H1 (cell line): ENCODE measurements at regions not wholly inside any gene's neighbourhood (a gene's known extent, or its start where the extent isn't known, plus 50 kb on each side); places are given as distances from the start of the nearest gene placed in this dataset.

Experiments
- CTCF ChIA-PET: fragments of 300-600 bp; sonication (Branson Sonifier 250); formaldehyde crosslinking; loops from one replicate; lab custom pipeline; 2021; ENCODE audit not compliant: partially characterized antibody; lab: Charles Lee
- POLR2A ChIA-PET: fragments of 300-600 bp; sonication (Branson Sonifier 250); formaldehyde crosslinking; loops from one replicate; lab custom pipeline; 2021; ENCODE audit warnings: inconsistent platforms; ENCODE audit not compliant: partially characterized antibody; lab: Charles Lee
- DNase-seq, 2 experiments: peaks; one replicate each; pipeline versions ENCODE4 v3.0.0 to v3.0.0-alpha.2; 2010 to 2022; ENCODE audit warnings: low spot score in 2 of 2, low read depth in 1 of 2, mixed read lengths in 1 of 2
- FAIRE-seq: peaks from 2 replicates; lab custom pipeline; 2011; peaks lifted over from hg19 to GRCh38; lab: Jason Lieb, UNC
- H2AFZ ChIP-seq: 2 replicates; pipeline ENCODE4 v1.8.1; 2012; ENCODE audit warnings: low read length, inconsistent platforms
- H2AK5ac ChIP-seq: 2 replicates; pipeline ENCODE4 v1.6.1; 2013; ENCODE audit warnings: low read depth, low read length
- H2BK120ac ChIP-seq: replicated peaks from 2 replicates; pipeline ENCODE3; 2013; ENCODE audit warnings: low read depth, low read length, inconsistent platforms
- H2BK12ac ChIP-seq: 2 replicates; pipeline ENCODE4 v1.6.1; 2013; ENCODE audit warnings: low read depth, low read length
- H2BK15ac ChIP-seq: 2 replicates; pipeline ENCODE4 v1.6.1; 2013; ENCODE audit warnings: low read length
- H2BK20ac ChIP-seq: 2 replicates; pipeline ENCODE4 v1.6.1; 2013; ENCODE audit warnings: low read length
- H2BK5ac ChIP-seq: 2 replicates; pipeline ENCODE4 v1.6.1; 2013; ENCODE audit warnings: low read depth, low read length
- H3K14ac ChIP-seq: 2 replicates; pipeline ENCODE4 v1.6.1; 2013; ENCODE audit warnings: inconsistent platforms; ENCODE audit not compliant: insufficient read length
- H3K18ac ChIP-seq: 2 replicates; pipeline ENCODE4 v1.6.1; 2013; ENCODE audit warnings: low read length; ENCODE audit errors: extremely low read depth
- H3K23ac ChIP-seq: 2 replicates; pipeline ENCODE4 v1.6.1; 2013; ENCODE audit warnings: inconsistent platforms; ENCODE audit not compliant: insufficient read length
- H3K23me2 ChIP-seq: 2 replicates; pipeline ENCODE4 v1.6.1; 2013; ENCODE audit warnings: low read depth, low read length
- H3K27ac ChIP-seq: 2 replicates; pipeline ENCODE4 v1.6.1; 2011; ENCODE audit warnings: low read depth, low read length, inconsistent platforms
- H3K27me3 ChIP-seq, 4 experiments: replicated peaks in 1 of 4; 1 replicate in 1 of 4; 2 replicates in 3 of 4; pipeline versions ENCODE4 v1.6.1 to v1.8.1; 2011 to 2013; ENCODE audit warnings: low read length in 3 of 4, mild to moderate bottlenecking in 3 of 4, inconsistent platforms in 2 of 4, mixed read lengths in 2 of 4, moderate library complexity in 1 of 4; ENCODE audit not compliant: control insufficient read depth in 3 of 4, insufficient read depth in 3 of 4; ENCODE audit errors: extremely low read depth in 1 of 4
- H3K36me3 ChIP-seq, 4 experiments: 2 replicates each; pipeline versions ENCODE4 v1.6.1 to v1.8.1; 2011 to 2013; ENCODE audit warnings: mild to moderate bottlenecking in 4 of 4, low read length in 3 of 4, moderate library complexity in 2 of 4, control low read depth in 1 of 4, inconsistent platforms in 1 of 4; ENCODE audit not compliant: insufficient read depth in 4 of 4, control insufficient read depth in 2 of 4
- H3K4ac ChIP-seq: replicated peaks from 2 replicates; pipeline ENCODE3; 2013; ENCODE audit warnings: low read length, low read depth, mixed read lengths, inconsistent platforms; ENCODE audit not compliant: insufficient read length
- H3K4me1 ChIP-seq, 4 experiments: replicated peaks in 1 of 4; 1 replicate in 1 of 4; 2 replicates in 3 of 4; pipeline versions ENCODE4 v1.6.1 to v1.8.1; 2011 to 2013; ENCODE audit warnings: low read length in 3 of 4, inconsistent platforms in 2 of 4, mixed read lengths in 1 of 4; ENCODE audit not compliant: insufficient read depth in 4 of 4, control insufficient read depth in 3 of 4
- H3K4me2 ChIP-seq, 2 experiments: 2 replicates each; pipeline versions ENCODE4 v1.6.1 to v1.8.1; 2011 to 2013; ENCODE audit warnings: low read depth in 2 of 2, low read length in 2 of 2, control low read depth in 1 of 2, inconsistent platforms in 1 of 2, mild to moderate bottlenecking in 1 of 2; ENCODE audit not compliant: insufficient read depth in 1 of 2
- H3K4me3 ChIP-seq, 4 experiments: fragments of 200-600, 300-600 bp in 1 of 4; sonication (generic), shearing (Covaris generic), sonication (Bioruptor Twin) in 1 of 4; 2 replicates each; pipeline versions ENCODE4 v1.5.1 to v1.8.1; 2011 to 2016; ENCODE audit warnings: low read length in 4 of 4, low read depth in 3 of 4, control low read depth in 2 of 4, inconsistent platforms in 2 of 4, mild to moderate bottlenecking in 2 of 4, mixed read lengths in 1 of 4, moderate library complexity in 1 of 4; ENCODE audit not compliant: insufficient read depth in 2 of 4; ENCODE audit errors: extremely low read depth in 1 of 4
- H3K56ac ChIP-seq: replicated peaks from 2 replicates; pipeline ENCODE3; 2013; ENCODE audit warnings: low read depth, mild to moderate bottlenecking, mixed read lengths, low read length, inconsistent platforms; ENCODE audit not compliant: insufficient read length
- H3K79me1 ChIP-seq: 2 replicates; pipeline ENCODE4 v1.6.1; 2013; ENCODE audit warnings: low read depth, low read length, control low read depth
- H3K79me2 ChIP-seq, 2 experiments: 2 replicates each; pipeline versions ENCODE4 v1.6.1 to v1.8.1; 2012 to 2013; ENCODE audit warnings: low read length in 2 of 2, mild to moderate bottlenecking in 2 of 2, inconsistent platforms in 1 of 2; ENCODE audit not compliant: insufficient read depth in 2 of 2, control insufficient read depth in 1 of 2
- H3K9ac ChIP-seq, 4 experiments: replicated peaks in 1 of 4; 1 replicate in 1 of 4; 2 replicates in 3 of 4; pipeline versions ENCODE4 v1.6.1 to v1.8.1; 2011 to 2013; ENCODE audit warnings: low read depth in 3 of 4, low read length in 3 of 4, control low read depth in 2 of 4, mild to moderate bottlenecking in 2 of 4, moderate library complexity in 2 of 4, inconsistent platforms in 1 of 4; ENCODE audit errors: extremely low read depth in 1 of 4
- H3K9me3 ChIP-seq, 2 experiments: 2 replicates each; pipeline versions ENCODE4 v1.6.1 to v1.8.1; 2012 to 2013; ENCODE audit warnings: mild to moderate bottlenecking in 2 of 2, moderate library complexity in 2 of 2, control low read depth in 1 of 2, inconsistent platforms in 1 of 2, low read depth in 1 of 2, low read length in 1 of 2, mixed read lengths in 1 of 2; ENCODE audit not compliant: insufficient read depth in 2 of 2
- H4K20me1 ChIP-seq, 2 experiments: replicated peaks in 1 of 2; 2 replicates each; pipeline versions ENCODE3 to v1.8.1; 2011 to 2013; ENCODE audit warnings: inconsistent platforms in 2 of 2, low read length in 2 of 2, mild to moderate bottlenecking in 1 of 2; ENCODE audit not compliant: insufficient read depth in 2 of 2, control insufficient read depth in 1 of 2
- H4K5ac ChIP-seq: 2 replicates; pipeline ENCODE4 v1.6.1; 2013; ENCODE audit warnings: low read length, low read depth, mixed read lengths, inconsistent platforms; ENCODE audit not compliant: insufficient read length
- H4K8ac ChIP-seq: 2 replicates; pipeline ENCODE4 v1.8.0; 2013; ENCODE audit warnings: mild to moderate bottlenecking, moderate library complexity, low read length, inconsistent platforms; ENCODE audit not compliant: insufficient read depth; ENCODE audit errors: extremely low read depth
- H4K91ac ChIP-seq: replicated peaks from 2 replicates; pipeline ENCODE3; 2013; ENCODE audit warnings: low read length, mixed read lengths, inconsistent platforms; ENCODE audit not compliant: insufficient read length
- BRCA1 ChIP-seq: IDR thresholded peaks from 2 replicates; pipeline ENCODE4 v1.6.1; 2012; ENCODE audit warnings: low read depth, low read length, improper control_type of control experiment
- CTBP2 ChIP-seq: IDR thresholded peaks from 2 replicates; pipeline ENCODE4 v1.7.0; 2011; ENCODE audit warnings: borderline replicate concordance, mild to moderate bottlenecking, moderate library complexity, mixed read lengths, low read length; ENCODE audit not compliant: insufficient read depth, insufficient read length
- KDM4A ChIP-seq: IDR thresholded peaks from one replicate; pipeline ENCODE4 v1.7.1; 2012; ENCODE audit warnings: low read depth, mild to moderate bottlenecking, moderate library complexity, low read length, inconsistent platforms; ENCODE audit not compliant: severe bottlenecking
- MAX ChIP-seq: IDR thresholded peaks from 2 replicates; pipeline ENCODE4 v1.6.1; 2012; ENCODE audit warnings: inconsistent platforms
- POLR2AphosphoS5 ChIP-seq: IDR thresholded peaks from 2 replicates; pipeline ENCODE4 v1.6.1; 2011; ENCODE audit warnings: low read depth, low read length
- RBBP5 ChIP-seq: IDR thresholded peaks from 2 replicates; pipeline ENCODE4 v1.7.1; 2012; ENCODE audit warnings: low read depth, mild to moderate bottlenecking, inconsistent platforms, low read length, moderate library complexity, borderline replicate concordance
- RXRA ChIP-seq: IDR thresholded peaks from 2 replicates; pipeline ENCODE4 v1.6.1; 2011; ENCODE audit warnings: low read depth, mild to moderate bottlenecking, low read length, moderate library complexity; ENCODE audit not compliant: insufficient read depth
- SP2 ChIP-seq: IDR thresholded peaks from 2 replicates; pipeline ENCODE4 v1.6.1; 2012; ENCODE audit warnings: mild to moderate bottlenecking, low read length, inconsistent platforms
- TAF1 ChIP-seq: IDR thresholded peaks from 2 replicates; pipeline ENCODE4 v1.6.1; 2011; ENCODE audit warnings: mild to moderate bottlenecking, low read depth, low read length
- WGBS, 2 experiments: shearing (Covaris generic) in 1 of 2; methylation state at CpG; one replicate each; pipeline versions ENCODE4 v1.1.6 to v1.1.7; 2013 to 2015; ENCODE audit warnings: low lambda C conversion rate in 2 of 2, mixed read lengths in 2 of 2, inconsistent platforms in 1 of 2, low coverage in 1 of 2, missing lambda C conversion rate in 1 of 2; ENCODE audit not compliant: insufficient replicate concordance in 2 of 2, insufficient coverage in 1 of 2, insufficient read length in 1 of 2; ENCODE audit errors: extremely low coverage in 1 of 2, missing lambda C conversion rate in 1 of 2; 5-methylcytosine and 5-hydroxymethylcytosine counted together
- TF ChIP-seq, protein P1 (sequence below): IDR thresholded peaks from 2 replicates; pipeline ENCODE4 v1.6.1; 2012; ENCODE audit warnings: low read length, inconsistent platforms
- TF ChIP-seq, protein P2 (sequence below): IDR thresholded peaks from 2 replicates; pipeline ENCODE4 v1.6.1; 2012; ENCODE audit warnings: inconsistent platforms

GRCh38 chr16:64541621-64542020 is 580.2 kb downstream of the CDH11 start (continued):
- no peak for TF ChIP-seq POLR2AphosphoS5

GRCh38 chr16:64540434-64540833 is 581.4 kb downstream of the CDH11 start:
- CTCF ChIA-PET: no interaction called here
- 95% methylated on average over 3 of the region's 3 CpGs; no CpG with 5 or more reads in 1 of the 2 experiments for WGBS, 2 experiments
- H3K27ac ChIP-seq: no peak overlapping the region
- TF ChIP-seq, protein P1, sequence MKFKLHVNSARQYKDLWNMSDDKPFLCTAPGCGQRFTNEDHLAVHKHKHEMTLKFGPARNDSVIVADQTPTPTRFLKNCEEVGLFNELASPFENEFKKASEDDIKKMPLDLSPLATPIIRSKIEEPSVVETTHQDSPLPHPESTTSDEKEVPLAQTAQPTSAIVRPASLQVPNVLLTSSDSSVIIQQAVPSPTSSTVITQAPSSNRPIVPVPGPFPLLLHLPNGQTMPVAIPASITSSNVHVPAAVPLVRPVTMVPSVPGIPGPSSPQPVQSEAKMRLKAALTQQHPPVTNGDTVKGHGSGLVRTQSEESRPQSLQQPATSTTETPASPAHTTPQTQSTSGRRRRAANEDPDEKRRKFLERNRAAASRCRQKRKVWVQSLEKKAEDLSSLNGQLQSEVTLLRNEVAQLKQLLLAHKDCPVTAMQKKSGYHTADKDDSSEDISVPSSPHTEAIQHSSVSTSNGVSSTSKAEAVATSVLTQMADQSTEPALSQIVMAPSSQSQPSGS: no peak
- TF ChIP-seq CTBP2: no peak
- TF ChIP-seq RBBP5: no peak
- no peak for TF ChIP-seq MAX
- no peak for TF ChIP-seq KDM4A
- TF ChIP-seq SP2: no peak
- no peak for TF ChIP-seq BRCA1
- no peak for TF ChIP-seq RXRA
- TF ChIP-seq TAF1: no peak
- TF ChIP-seq, protein P2, sequence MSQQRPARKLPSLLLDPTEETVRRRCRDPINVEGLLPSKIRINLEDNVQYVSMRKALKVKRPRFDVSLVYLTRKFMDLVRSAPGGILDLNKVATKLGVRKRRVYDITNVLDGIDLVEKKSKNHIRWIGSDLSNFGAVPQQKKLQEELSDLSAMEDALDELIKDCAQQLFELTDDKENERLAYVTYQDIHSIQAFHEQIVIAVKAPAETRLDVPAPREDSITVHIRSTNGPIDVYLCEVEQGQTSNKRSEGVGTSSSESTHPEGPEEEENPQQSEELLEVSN: no peak

More at GRCh38 chr16:64540434-64540833, 581.4 kb downstream of the CDH11 start:
- no peak overlapping the region for H4K5ac ChIP-seq
- POLR2A ChIA-PET: no interaction called here
- no peak overlapping the region for H2BK5ac ChIP-seq
- no peak overlapping the region for H2BK15ac ChIP-seq
- H3K4me1 ChIP-seq: no peaks in the 10 kb centered on the region
- H3K79me2 ChIP-seq: no peaks in the 10 kb centered on the region
- H3K4ac ChIP-seq: no peak overlapping the region
- no peak overlapping the region for H2AFZ ChIP-seq
- H3K9ac ChIP-seq: no peak overlapping the region
- FAIRE-seq: no peak
- H3K4me3 ChIP-seq: no peak overlapping the region
- no peak overlapping the region for H2BK12ac ChIP-seq
- no peaks in the 10 kb centered on the region for H3K79me1 ChIP-seq
- no peaks in the 10 kb centered on the region for H3K23me2 ChIP-seq
- no peak overlapping the region for H3K23ac ChIP-seq
- no peak overlapping the region for H3K14ac ChIP-seq
- no peak overlapping the region for H2AK5ac ChIP-seq
- no peak for DNase-seq
- H3K27me3 ChIP-seq: no peaks in the 10 kb centered on the region
- no peak overlapping the region for H3K56ac ChIP-seq
- H4K20me1 ChIP-seq: no peaks in the 10 kb centered on the region
- no peaks in the 10 kb centered on the region for H3K36me3 ChIP-seq
- H3K9me3 ChIP-seq: no peaks in the 10 kb centered on the region
- no peak overlapping the region for H2BK20ac ChIP-seq
- H2BK120ac ChIP-seq: no peak overlapping the region
- no peak overlapping the region for H4K8ac ChIP-seq
- no peak overlapping the region for H3K4me2 ChIP-seq
- no peak overlapping the region for H3K18ac ChIP-seq
- no peak overlapping the region for H4K91ac ChIP-seq
